HEK293T (cell line): ENCODE measurements at regions not wholly inside any gene's neighbourhood (a gene's known extent, or its start where the extent isn't known, plus 50 kb on each side); places are given as distances from the start of the nearest gene placed in this dataset.

Source experiments
- CTCF ChIA-PET: fragments of 350-600 bp; formaldehyde crosslinking; extraction: SDS; loops from one replicate; lab custom pipeline; 2021; ENCODE audit warnings: antibody characterized with exemption, inconsistent platforms; lab: Yijun Ruan, JAX
- POLR2A ChIA-PET: fragments of 350-600 bp; formaldehyde crosslinking; extraction: SDS; loops from one replicate; lab custom pipeline; 2020; ENCODE audit warnings: antibody characterized with exemption, inconsistent platforms; lab: Yijun Ruan, JAX
- DNase-seq: peaks from one replicate; pipeline ENCODE4 v3.0.0; 2012; ENCODE audit warnings: mixed read lengths; ENCODE audit errors: extremely low spot score
- ARNT ChIP-seq: fragments of 450-650 bp; IDR thresholded peaks from 2 replicates; pipeline ENCODE4 v1.6.1; 2017; ENCODE audit warnings: mild to moderate bottlenecking
- BHLHE40 ChIP-seq: fragments of 450-650 bp; IDR thresholded peaks from 2 replicates; pipeline ENCODE4 v1.6.1; 2016; ENCODE audit warnings: mild to moderate bottlenecking, moderate library complexity, borderline replicate concordance
- CTBP1 ChIP-seq: fragments of 450-650 bp; IDR thresholded peaks from 2 replicates; pipeline ENCODE4 v1.6.1; 2016; ENCODE audit warnings: borderline replicate concordance
- ELF4 ChIP-seq: fragments of 450-650 bp; IDR thresholded peaks from 2 replicates; pipeline ENCODE4 v1.6.1; 2017; ENCODE audit warnings: antibody characterized with exemption
- FOXA1 ChIP-seq: fragments of 450-650 bp; IDR thresholded peaks from 2 replicates; pipeline ENCODE4 v1.6.1; 2016; ENCODE audit warnings: mild to moderate bottlenecking
- FOXK2 ChIP-seq: fragments of 450-650 bp; IDR thresholded peaks from 2 replicates; pipeline ENCODE4 v1.6.1; 2016; ENCODE audit warnings: mild to moderate bottlenecking
- FOXM1 ChIP-seq: fragments of 450-650 bp; IDR thresholded peaks from 2 replicates; pipeline ENCODE4 v1.6.1; 2017; ENCODE audit warnings: mild to moderate bottlenecking, borderline replicate concordance
- HDGF ChIP-seq: fragments of 450-650 bp; IDR thresholded peaks from 2 replicates; pipeline ENCODE4 v1.6.1; 2017; ENCODE audit warnings: antibody characterized with exemption, borderline replicate concordance
- L3MBTL2 ChIP-seq: fragments of 450-650 bp; conservative IDR thresholded peaks from 2 replicates; pipeline ENCODE4 v1.6.1; 2016; ENCODE audit warnings: mild to moderate bottlenecking
- LEF1 ChIP-seq: fragments of 450-650 bp; IDR thresholded peaks from 2 replicates; pipeline ENCODE4 v1.6.1; 2017; ENCODE audit warnings: mild to moderate bottlenecking, borderline replicate concordance
- NFRKB ChIP-seq: fragments of 450-650 bp; IDR thresholded peaks from 2 replicates; pipeline ENCODE4 v1.6.1; 2016; ENCODE audit warnings: mild to moderate bottlenecking, moderate library complexity
- PKNOX1 ChIP-seq: fragments of 450-650 bp; IDR thresholded peaks from 2 replicates; pipeline ENCODE4 v1.6.1; 2016
- SP1 ChIP-seq: fragments of 450-650 bp; IDR thresholded peaks from 2 replicates; pipeline ENCODE4 v1.6.1; 2017
- SUZ12 ChIP-seq: fragments of 450-650 bp; IDR thresholded peaks from 2 replicates; pipeline ENCODE4 v1.6.1; 2016; ENCODE audit warnings: mild to moderate bottlenecking
- TARDBP ChIP-seq: fragments of 450-650 bp; IDR thresholded peaks from 2 replicates; pipeline ENCODE4 v1.6.1; 2016
- ZNF384 ChIP-seq: fragments of 450-650 bp; IDR thresholded peaks from 2 replicates; pipeline ENCODE4 v1.6.1; 2016

- CTCF ChIA-PET, result no interaction called here
- TF ChIP-seq SUZ12 (no peak), PKNOX1 (no peak), TARDBP (no peak), NFRKB (no peak), ARNT (no peak), SP1 (no peak), FOXK2 (no peak), ZNF384 (no peak), FOXM1 (no peak), FOXA1 (no peak), L3MBTL2 (no peak)
- POLR2A ChIA-PET, result no interaction called here
- no peak for DNase-seq
Observed at GRCh38 chrX:10054396-10054795, 87.2 kb downstream of the CLDN34 start.

GRCh38 chrX:10055430-10055829 is 88.3 kb downstream of the CLDN34 start:
- ChIA-PET CTCF (no interaction called here), POLR2A (no interaction called here)
- TF ChIP-seq BHLHE40, result no peak
- no peak for TF ChIP-seq CTBP1
- no peak for TF ChIP-seq ELF4
- TF ChIP-seq SP1, result no peak
- TF ChIP-seq TARDBP, result no peak
- no peak for TF ChIP-seq FOXM1
- TF ChIP-seq NFRKB, result no peak
- TF ChIP-seq L3MBTL2, result no peak
- no peak for TF ChIP-seq FOXA1
- TF ChIP-seq FOXK2, result no peak
- TF ChIP-seq ARNT, result no peak
- no peak for TF ChIP-seq SUZ12
- TF ChIP-seq LEF1, result no peak
- TF ChIP-seq HDGF, result no peak
- no peak for TF ChIP-seq ZNF384
- TF ChIP-seq PKNOX1, result no peak
- DNase-seq, result no peak

- ChIA-PET CTCF (no interaction called here), POLR2A (no interaction called here)
- TF ChIP-seq FOXM1, result no peak
- no peak for TF ChIP-seq ARNT
- no peak for TF ChIP-seq BHLHE40
- TF ChIP-seq NFRKB, result no peak
- TF ChIP-seq FOXK2, result no peak
- TF ChIP-seq CTBP1, result no peak
- no peak for TF ChIP-seq HDGF
- no peak for TF ChIP-seq LEF1
- no peak for TF ChIP-seq SUZ12
- TF ChIP-seq TARDBP, result no peak
- no peak for TF ChIP-seq SP1
- no peak for TF ChIP-seq ELF4
- TF ChIP-seq L3MBTL2, result no peak
- no peak for TF ChIP-seq PKNOX1
- TF ChIP-seq FOXA1, result no peak
- TF ChIP-seq ZNF384, result no peak
- no peak for DNase-seq
Observed at GRCh38 chrX:10062352-10062751, 94.4 kb upstream of the CLCN4 start.

- ChIA-PET POLR2A (no interaction called here), CTCF (interaction anchor here (0.6 kb wide), 1 partner anchor 23 kb away, joined by 4 read pairs; no protein-coding TSS in a partner anchor)
- DNase-seq, result no peak
- TF ChIP-seq ZNF384 (no peak), CTBP1 (no peak), SUZ12 (no peak), HDGF (no peak), SP1 (no peak), ELF4 (no peak), PKNOX1 (no peak), LEF1 (no peak), NFRKB (no peak), FOXA1 (no peak), ARNT (no peak), FOXM1 (no peak), FOXK2 (no peak), BHLHE40 (no peak), L3MBTL2 (no peak), TARDBP (no peak)
Observed at GRCh38 chrX:10062980-10063379, 93.8 kb upstream of the CLCN4 start.

- ChIA-PET CTCF (no interaction called here), POLR2A (no interaction called here)
- TF ChIP-seq SUZ12 (no peak), TARDBP (no peak), PKNOX1 (no peak), L3MBTL2 (no peak), FOXA1 (no peak), ZNF384 (no peak), ARNT (no peak), NFRKB (no peak), ELF4 (no peak), CTBP1 (no peak), FOXK2 (no peak), BHLHE40 (no peak)
- DNase-seq, result no peak
Observed at GRCh38 chrX:10064736-10065135, 92.0 kb upstream of the CLCN4 start.
